ENCODE measurements at regions not wholly inside any gene's neighbourhood (a gene's known extent, or its start where the extent isn't known, plus 50 kb on each side); places are given as distances from the start of the nearest gene placed in this dataset.

GRCh38 chr5:116686438-116686837 lies 111.8 kb upstream of the SEMA6A start:
- no peak overlapping the region for H3K4me3 ChIP-seq (ENCODE audit: low read depth, low read length)
- TF ChIP-seq, protein P1, sequence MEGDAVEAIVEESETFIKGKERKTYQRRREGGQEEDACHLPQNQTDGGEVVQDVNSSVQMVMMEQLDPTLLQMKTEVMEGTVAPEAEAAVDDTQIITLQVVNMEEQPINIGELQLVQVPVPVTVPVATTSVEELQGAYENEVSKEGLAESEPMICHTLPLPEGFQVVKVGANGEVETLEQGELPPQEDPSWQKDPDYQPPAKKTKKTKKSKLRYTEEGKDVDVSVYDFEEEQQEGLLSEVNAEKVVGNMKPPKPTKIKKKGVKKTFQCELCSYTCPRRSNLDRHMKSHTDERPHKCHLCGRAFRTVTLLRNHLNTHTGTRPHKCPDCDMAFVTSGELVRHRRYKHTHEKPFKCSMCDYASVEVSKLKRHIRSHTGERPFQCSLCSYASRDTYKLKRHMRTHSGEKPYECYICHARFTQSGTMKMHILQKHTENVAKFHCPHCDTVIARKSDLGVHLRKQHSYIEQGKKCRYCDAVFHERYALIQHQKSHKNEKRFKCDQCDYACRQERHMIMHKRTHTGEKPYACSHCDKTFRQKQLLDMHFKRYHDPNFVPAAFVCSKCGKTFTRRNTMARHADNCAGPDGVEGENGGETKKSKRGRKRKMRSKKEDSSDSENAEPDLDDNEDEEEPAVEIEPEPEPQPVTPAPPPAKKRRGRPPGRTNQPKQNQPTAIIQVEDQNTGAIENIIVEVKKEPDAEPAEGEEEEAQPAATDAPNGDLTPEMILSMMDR (IDR thresholded peaks at IDR 0.05; ENCODE audit: low read depth, low read length), result no peak

DNA sequence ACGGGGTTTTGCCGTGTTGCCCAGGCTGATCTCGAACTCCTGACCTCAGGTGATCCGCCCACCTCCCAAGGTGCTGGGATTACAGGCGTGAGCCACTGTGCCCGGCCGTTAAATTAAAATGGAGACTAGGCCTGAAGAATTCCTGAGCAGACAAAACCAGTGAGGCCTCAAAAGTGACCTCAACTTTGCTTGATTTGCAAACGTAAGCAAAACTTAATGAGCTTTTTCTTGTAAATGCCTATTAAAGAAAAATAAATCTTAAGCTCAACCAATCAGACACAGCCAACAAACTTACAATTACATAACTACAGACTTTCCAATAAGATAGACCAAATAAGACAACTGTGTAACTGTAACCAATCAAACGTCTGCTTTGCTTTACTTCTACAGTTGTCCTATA lies 111.3 kb upstream of the SEMA6A start:
- no peak overlapping the region for H3K4me3 ChIP-seq (ENCODE audit: low read depth, low read length)
- TF ChIP-seq, protein P1 (IDR thresholded peaks at IDR 0.05; ENCODE audit: low read depth, low read length), result no peak

DNA sequence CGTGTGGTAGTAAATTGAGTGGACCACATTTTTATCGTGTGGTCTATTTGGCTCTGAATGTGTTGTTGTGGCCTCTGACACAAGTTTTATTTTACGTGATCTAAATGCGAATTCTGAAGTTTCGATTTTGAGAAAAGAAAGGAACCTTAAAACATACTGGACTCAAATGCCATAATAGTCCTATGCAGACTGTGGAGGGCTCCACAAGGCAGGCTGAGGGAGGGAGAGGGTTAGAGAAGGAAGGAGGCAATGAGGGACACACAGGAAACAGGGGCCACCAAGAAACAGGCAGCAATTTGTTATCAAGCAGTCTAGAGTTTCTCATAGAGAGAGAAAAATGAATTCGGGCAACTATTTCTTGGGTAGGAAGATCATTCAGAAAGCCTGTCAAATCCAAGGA lies 110.4 kb upstream of the SEMA6A start:
- no peak overlapping the region for H3K4me3 ChIP-seq (ENCODE audit: low read depth, low read length)
- TF ChIP-seq, protein P1 (IDR thresholded peaks at IDR 0.05; ENCODE audit: low read depth, low read length), result no peak

DNA sequence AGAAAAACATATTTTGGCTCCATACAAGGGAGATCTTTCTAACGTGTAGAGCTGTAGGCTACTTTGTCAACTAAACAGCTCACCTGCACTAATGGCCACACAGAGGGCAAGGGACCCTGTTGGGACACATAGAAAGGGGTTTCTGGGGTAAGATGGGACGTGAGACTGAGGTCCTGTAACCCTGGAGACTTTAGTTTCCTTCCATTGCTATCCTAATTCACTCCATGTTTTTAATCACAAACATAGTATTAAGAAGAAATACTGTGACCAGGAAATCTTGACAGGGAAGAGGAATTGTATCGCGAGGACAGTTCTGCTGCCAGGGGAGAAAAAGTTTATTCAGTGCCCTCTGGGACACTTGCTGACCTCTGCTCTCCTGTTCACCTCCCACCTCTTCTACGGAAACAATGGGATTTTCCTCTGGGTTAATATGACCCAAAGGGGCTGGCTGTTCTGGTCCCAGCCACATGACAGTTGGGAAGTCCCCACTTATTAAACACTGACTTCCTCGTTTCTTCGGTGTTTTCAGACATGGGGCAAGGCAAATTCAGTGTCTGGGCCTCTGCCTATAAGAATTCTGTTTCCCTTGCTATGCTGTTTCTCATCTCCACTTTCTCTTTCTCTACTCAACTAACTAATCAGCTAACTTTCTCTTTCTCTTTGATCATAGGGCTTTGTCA lies 106.9 kb upstream of the SEMA6A start:
- TF ChIP-seq, protein P1 (IDR thresholded peaks at IDR 0.05; ENCODE audit: low read depth, low read length), result no peak
- H3K4me3 ChIP-seq (ENCODE audit: low read depth, low read length), result no peak overlapping the region

DNA sequence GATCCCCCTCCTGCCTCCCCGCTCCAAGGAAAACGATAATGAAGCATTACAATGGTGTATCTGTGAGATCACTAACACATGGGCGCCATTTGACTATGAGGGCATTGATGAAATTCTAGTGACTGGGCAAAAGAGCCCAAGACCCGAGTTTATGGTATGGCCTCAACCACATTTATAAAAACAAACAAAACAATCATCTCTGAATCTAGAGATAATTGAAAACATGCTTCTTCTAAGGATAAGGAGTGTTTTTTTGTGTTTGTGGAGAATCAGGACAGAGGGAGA lies 100.9 kb upstream of the SEMA6A start:
- no peak overlapping the region for H3K4me3 ChIP-seq (ENCODE audit: low read depth, low read length)
- TF ChIP-seq, protein P1 (IDR thresholded peaks at IDR 0.05; ENCODE audit: low read depth, low read length), result no peak

DNA sequence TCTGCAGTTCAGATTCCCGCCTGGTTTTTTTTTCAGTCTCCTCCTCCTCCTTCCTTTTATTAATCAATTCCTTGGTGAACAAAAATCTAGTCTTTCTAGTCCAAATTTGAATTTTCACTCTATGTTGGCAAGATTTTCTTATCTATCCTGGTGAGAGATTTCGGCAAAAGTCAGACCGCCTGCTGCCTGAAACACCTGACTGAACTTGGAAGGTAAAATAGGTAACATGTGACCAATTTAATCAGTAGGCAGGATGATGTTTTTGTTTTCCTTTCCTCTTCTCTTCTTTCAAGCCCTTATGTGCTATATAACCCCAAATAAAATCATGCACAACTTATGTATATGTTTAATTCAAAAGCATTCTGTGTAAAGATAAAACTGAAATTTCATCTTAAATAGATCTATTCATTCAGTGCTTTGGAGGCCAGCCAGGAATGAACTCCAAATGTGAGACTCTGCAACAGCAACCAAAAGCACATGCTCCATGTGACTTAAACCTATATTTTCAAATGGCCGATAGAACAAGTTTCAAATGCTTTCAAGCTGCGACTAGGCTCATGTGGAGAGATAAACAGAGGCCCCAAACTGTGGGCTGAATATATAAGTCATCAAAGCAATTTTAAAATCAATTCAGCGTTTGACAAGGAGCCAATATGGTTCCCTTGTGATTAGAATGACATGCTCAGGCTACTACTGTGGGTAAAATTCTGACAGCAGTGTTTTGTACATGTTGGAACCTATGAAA lies 100.4 kb upstream of the SEMA6A start:
- H3K4me3 ChIP-seq (ENCODE audit: low read depth, low read length), result no peak overlapping the region
- TF ChIP-seq, protein P1 (IDR thresholded peaks at IDR 0.05; ENCODE audit: low read depth, low read length), result no peak

DNA sequence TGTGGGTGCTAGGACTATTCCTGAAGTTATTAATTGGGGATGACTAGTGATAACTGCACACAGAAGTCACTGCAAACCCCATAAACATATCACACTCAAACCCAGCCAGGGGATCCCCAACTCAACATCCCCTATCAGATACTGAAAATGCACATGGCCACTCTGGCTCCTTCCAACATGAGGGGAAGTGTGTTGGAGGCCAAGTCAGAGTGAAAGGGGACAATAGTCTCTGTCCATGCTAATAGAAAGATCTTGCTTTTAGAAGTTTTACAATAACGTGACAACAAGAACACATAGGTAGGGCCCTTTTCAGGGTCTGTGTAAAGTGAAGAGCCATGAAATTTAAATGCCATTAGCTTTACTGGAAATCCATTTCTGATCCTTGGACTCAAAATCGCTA lies 98.8 kb upstream of the SEMA6A start:
- no peak overlapping the region for H3K4me3 ChIP-seq (ENCODE audit: low read depth, low read length)
- TF ChIP-seq, protein P1 (IDR thresholded peaks at IDR 0.05; ENCODE audit: low read depth, low read length), result no peak

All from WI38 (cell line).